ENCODE measurements at regions not wholly inside any gene's neighbourhood (a gene's known extent, or its start where the extent isn't known, plus 50 kb on each side); places are given as distances from the start of the nearest gene placed in this dataset.
A peak's percentile ranks its signal among the peaks of the same experiment; 100 is the strongest.

GRCh38 chr18:51659781-51660180 lies 462.3 kb upstream of the MEX3C start:
- DNase-seq = no peak

- DNase-seq = no peak
Measured at GRCh38 chr18:51660188-51660715, 462.8 kb upstream of the MEX3C start.

GRCh38 chr18:51664236-51664635 lies 466.8 kb upstream of the MEX3C start:
- DNase-seq = no peak

GRCh38 chr18:51666763-51667191 lies 469.3 kb upstream of the MEX3C start:
- DNase-seq = no peak

- DNase-seq = peak; percentile 12
Measured at GRCh38 chr18:51668101-51668500, 470.6 kb upstream of the MEX3C start.

GRCh38 chr18:51668607-51669006 lies 471.1 kb upstream of the MEX3C start:
- no peak for DNase-seq

GRCh38 chr18:51686590-51686989 lies 489.1 kb upstream of the MEX3C start:
- DNase-seq = no peak

- no peak for DNase-seq
Measured at GRCh38 chr18:51687845-51688585, 490.5 kb upstream of the MEX3C start.

GRCh38 chr18:51692612-51693011 lies 495.1 kb upstream of the MEX3C start:
- DNase-seq = no peak

- DNase-seq = no peak
Measured at GRCh38 chr18:51711298-51711889, 513.9 kb upstream of the MEX3C start.

GRCh38 chr18:51712821-51713220 lies 515.3 kb upstream of the MEX3C start:
- DNase-seq = no peak

- no peak for DNase-seq
Measured at GRCh38 chr18:51716277-51716676, 518.8 kb upstream of the MEX3C start.

GRCh38 chr18:51721388-51721787 lies 523.9 kb upstream of the MEX3C start:
- DNase-seq = no peak

GRCh38 chr18:51721996-51722395 lies 524.5 kb upstream of the MEX3C start:
- DNase-seq = no peak

- no peak for DNase-seq
Measured at GRCh38 chr18:51724790-51725721, 527.6 kb upstream of the MEX3C start.

GRCh38 chr18:51726614-51727013 lies 529.1 kb upstream of the MEX3C start:
- DNase-seq = no peak

- no peak for DNase-seq
Measured at GRCh38 chr18:51727780-51728179, 530.3 kb upstream of the MEX3C start.

GRCh38 chr18:51731070-51731469 lies 533.6 kb upstream of the MEX3C start:
- DNase-seq = no peak

GRCh38 chr18:51734576-51734975 lies 537.1 kb upstream of the MEX3C start:
- no peak for DNase-seq

GRCh38 chr18:51739044-51739666 lies 541.7 kb upstream of the MEX3C start:
- DNase-seq = no peak

GRCh38 chr18:51751901-51752300 lies 554.4 kb upstream of the MEX3C start:
- no peak for DNase-seq

- DNase-seq = no peak
Measured at GRCh38 chr18:51753365-51754057, 556.0 kb upstream of the MEX3C start.

Data from NCI-H526 treated with DMSO at 0.1 percent for 48 hours (cell line).